ENCODE measurements at regions not wholly inside any gene's neighbourhood (a gene's known extent, or its start where the extent isn't known, plus 50 kb on each side); places are given as distances from the start of the nearest gene placed in this dataset.

GRCh38 chr4:180060159-180060889 is 2182.9 kb upstream of the TENM3 start:
- no peak for TF ChIP-seq JUND (IDR thresholded peaks at IDR 0.05; ENCODE audit: low read depth)
- DNase-seq (ENCODE audit: low read depth in 1 of 2, low spot score in 1 of 2), result peak; percentile 44 to 71
- in situ Hi-C loops (cut with HindIII; ENCODE audit: low pct_unique_long_range_greater_than_20kb, low sequenced_read_pairs), result no loop called here

DNA sequence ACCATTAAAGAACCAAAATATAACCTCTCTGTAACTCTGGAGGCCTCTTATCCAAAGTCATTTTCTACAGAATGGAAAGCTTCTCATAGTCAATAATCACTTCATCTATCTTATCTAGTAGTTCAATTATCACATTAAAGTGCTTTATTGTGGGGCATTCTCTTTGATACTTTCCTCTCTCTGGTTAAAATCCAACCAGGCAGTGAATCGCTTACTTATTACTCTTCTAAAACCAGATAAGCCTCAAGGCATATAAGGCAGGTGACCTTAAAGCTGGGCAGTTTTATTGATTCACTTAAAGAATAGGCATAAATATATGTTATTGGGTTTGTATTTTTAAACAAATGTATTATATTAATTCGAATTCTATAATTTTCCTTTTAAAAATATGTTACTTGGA is 2162.1 kb upstream of the TENM3 start:
- in situ Hi-C loops (cut with HindIII; ENCODE audit: low pct_unique_long_range_greater_than_20kb, low sequenced_read_pairs), result no loop called here
- TF ChIP-seq JUND (IDR thresholded peaks at IDR 0.05; ENCODE audit: low read depth), result no peak

GRCh38 chr4:180084561-180084960 is 2158.6 kb upstream of the TENM3 start:
- TF ChIP-seq JUND (IDR thresholded peaks at IDR 0.05; ENCODE audit: low read depth), result no peak
- in situ Hi-C loops (cut with HindIII; ENCODE audit: low pct_unique_long_range_greater_than_20kb, low sequenced_read_pairs), result no loop called here
- DNase-seq (ENCODE audit: low read depth in 1 of 2, low spot score in 1 of 2), result no peak

More for the DNA sequence above, 2162.1 kb upstream of the TENM3 start:
- no peak for DNase-seq (ENCODE audit: low read depth in 1 of 2, low spot score in 1 of 2)

- TF ChIP-seq JUND (IDR thresholded peaks at IDR 0.05; ENCODE audit: low read depth), result no peak
- DNase-seq (ENCODE audit: low read depth in 1 of 2, low spot score in 1 of 2), result no peak
- in situ Hi-C loops (cut with HindIII; ENCODE audit: low pct_unique_long_range_greater_than_20kb, low sequenced_read_pairs), result no loop called here
These were observed 2156.6 kb upstream of the TENM3 start for GRCh38 chr4:180086480-180087190.

GRCh38 chr4:180098586-180098985 is 2144.6 kb upstream of the TENM3 start:
- in situ Hi-C loops (cut with HindIII; ENCODE audit: low pct_unique_long_range_greater_than_20kb, low sequenced_read_pairs), result no loop called here
- no peak for TF ChIP-seq JUND (IDR thresholded peaks at IDR 0.05; ENCODE audit: low read depth)
- no peak for DNase-seq (ENCODE audit: low read depth in 1 of 2, low spot score in 1 of 2)

- no peak for TF ChIP-seq JUND (IDR thresholded peaks at IDR 0.05; ENCODE audit: low read depth)
- peak in 1 of 2 experiments; percentile 65 for DNase-seq (ENCODE audit: low read depth in 1 of 2, low spot score in 1 of 2)
- in situ Hi-C loops (cut with HindIII; ENCODE audit: low pct_unique_long_range_greater_than_20kb, low sequenced_read_pairs), result no loop called here
These were observed 2143.2 kb upstream of the TENM3 start for GRCh38 chr4:180099957-180100356.

GRCh38 chr4:180100433-180101344 is 2142.5 kb upstream of the TENM3 start:
- TF ChIP-seq JUND (IDR thresholded peaks at IDR 0.05; ENCODE audit: low read depth), result no peak
- in situ Hi-C loops (cut with HindIII; ENCODE audit: low pct_unique_long_range_greater_than_20kb, low sequenced_read_pairs), result no loop called here
- DNase-seq (ENCODE audit: low read depth in 1 of 2, low spot score in 1 of 2), result no peak

- TF ChIP-seq JUND (IDR thresholded peaks at IDR 0.05; ENCODE audit: low read depth), result no peak
- DNase-seq (ENCODE audit: low read depth in 1 of 2, low spot score in 1 of 2), result no peak
- in situ Hi-C loops (cut with HindIII; ENCODE audit: low pct_unique_long_range_greater_than_20kb, low sequenced_read_pairs), result no loop called here
These were observed 2141.7 kb upstream of the TENM3 start for GRCh38 chr4:180101348-180102083.

DNA sequence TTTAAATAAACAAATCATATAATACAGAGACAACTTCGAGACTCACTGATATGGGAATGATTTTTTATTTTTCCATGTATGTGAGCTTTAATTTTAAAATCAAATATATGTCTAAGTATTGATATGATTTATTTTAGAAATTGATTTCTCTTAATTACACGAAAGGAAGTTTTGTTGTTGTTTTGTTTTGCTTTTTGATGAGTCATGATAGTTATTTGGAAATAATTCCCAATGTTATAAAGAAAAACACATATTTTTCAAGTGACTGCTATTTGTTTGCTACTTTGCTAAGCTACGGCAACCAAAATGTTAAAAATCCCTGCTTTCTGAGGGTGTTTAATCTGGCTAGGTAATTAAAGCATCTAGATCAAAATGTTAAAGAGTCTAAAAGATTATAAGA is 2139.4 kb upstream of the TENM3 start:
- no peak for DNase-seq (ENCODE audit: low read depth in 1 of 2, low spot score in 1 of 2)
- in situ Hi-C loops (cut with HindIII; ENCODE audit: low pct_unique_long_range_greater_than_20kb, low sequenced_read_pairs), result no loop called here
- TF ChIP-seq JUND (IDR thresholded peaks at IDR 0.05; ENCODE audit: low read depth), result no peak

DNA sequence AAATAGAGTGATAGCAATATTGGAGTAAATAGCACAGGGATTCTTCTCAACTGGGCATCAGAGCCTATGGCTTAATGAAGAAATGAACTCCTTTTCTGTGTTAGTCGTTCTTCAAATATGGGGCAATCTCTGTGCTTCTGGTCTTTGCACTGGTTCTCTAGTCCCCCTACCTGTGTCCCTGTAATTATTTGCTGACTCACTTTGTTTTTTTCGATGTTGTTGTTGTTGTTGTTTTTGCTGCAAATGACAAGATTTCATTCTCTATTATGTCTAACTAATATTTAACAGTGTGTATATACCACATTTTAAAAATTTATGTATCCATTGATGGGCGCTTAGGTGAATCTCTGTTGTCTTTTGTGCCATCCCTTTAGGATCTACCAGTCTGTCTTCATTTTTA is 2137.8 kb upstream of the TENM3 start:
- no peak for DNase-seq (ENCODE audit: low read depth in 1 of 2, low spot score in 1 of 2)
- in situ Hi-C loops (cut with HindIII; ENCODE audit: low pct_unique_long_range_greater_than_20kb, low sequenced_read_pairs), result no loop called here
- TF ChIP-seq JUND (IDR thresholded peaks at IDR 0.05; ENCODE audit: low read depth), result no peak

- in situ Hi-C loops (cut with HindIII; ENCODE audit: low pct_unique_long_range_greater_than_20kb, low sequenced_read_pairs), result no loop called here
- no peak for DNase-seq (ENCODE audit: low read depth in 1 of 2, low spot score in 1 of 2)
- no peak for TF ChIP-seq JUND (IDR thresholded peaks at IDR 0.05; ENCODE audit: low read depth)
These were observed 2137.1 kb upstream of the TENM3 start for GRCh38 chr4:180106122-180106521.

- in situ Hi-C loops (cut with HindIII; ENCODE audit: low pct_unique_long_range_greater_than_20kb, low sequenced_read_pairs), result no loop called here
- TF ChIP-seq JUND (IDR thresholded peaks at IDR 0.05; ENCODE audit: low read depth), result no peak
These were observed 2136.2 kb upstream of the TENM3 start for GRCh38 chr4:180106997-180107396.

More at GRCh38 chr4:180106997-180107396, 2136.2 kb upstream of the TENM3 start:
- DNase-seq (ENCODE audit: low read depth in 1 of 2, low spot score in 1 of 2), result no peak
